Transverse colon (tissue), 4 donors: ENCODE measurements at regions not wholly inside any gene's neighbourhood (a gene's known extent, or its start where the extent isn't known, plus 50 kb on each side); places are given as distances from the start of the nearest gene placed in this dataset.

Source experiments
- EP300 ChIP-seq: sonication (generic); formaldehyde crosslinking; IDR thresholded peaks from one replicate; pipeline ENCODE4 v1.6.1; 2017; ENCODE audit warnings: antibody characterized with exemption, low read depth
- POLR2A ChIP-seq: fragments of 450-650 bp; IDR thresholded peaks from one replicate; pipeline ENCODE4 v1.6.1; 2016; ENCODE audit warnings: antibody characterized with exemption, mild to moderate bottlenecking, moderate library complexity
- POLR2AphosphoS5 ChIP-seq, 3 donors: sonication (generic); formaldehyde crosslinking; IDR thresholded peaks; one replicate each; pipeline ENCODE4 v1.6.1; 2016; ENCODE audit warnings: antibody characterized with exemption in 3 of 3
- TF ChIP-seq, protein P1 (sequence below), 5 experiments: fragments of 200-600 bp in 3 of 5; fragments of 450-650 bp in 2 of 5; sonication (generic) in 3 of 5; IDR thresholded peaks; 1 replicate in 2 of 5; 2 replicates in 3 of 5; pipeline ENCODE4 v1.5.1; 2016 to 2017; ENCODE audit warnings: antibody characterized with exemption in 5 of 5, inconsistent platforms in 3 of 5, mild to moderate bottlenecking in 2 of 5, moderate library complexity in 1 of 5

DNA sequence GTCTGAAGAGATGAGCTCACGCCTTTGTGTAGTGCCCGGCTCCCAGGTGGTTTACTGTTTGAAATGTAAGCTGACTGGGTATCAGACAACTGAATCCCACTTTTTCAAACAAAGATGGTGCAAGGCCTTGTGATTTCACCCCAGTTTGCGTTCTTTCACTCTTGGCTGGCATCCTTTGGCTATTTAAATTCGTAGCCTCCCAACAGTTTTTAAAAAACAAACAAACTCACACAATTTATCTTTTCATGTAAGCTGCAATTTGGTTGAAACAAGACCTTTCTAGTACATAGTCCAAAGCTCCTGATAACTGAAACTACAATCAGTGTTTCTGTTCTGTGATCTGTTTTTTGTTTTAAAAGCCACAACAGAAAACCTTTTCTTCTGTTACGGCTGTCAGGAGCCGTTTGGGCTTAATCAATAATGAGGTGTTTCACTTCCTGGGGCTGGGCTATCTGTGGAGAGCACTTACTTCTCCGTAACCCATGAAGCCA, 65.1 kb upstream of the NPAS1 start:
- TF ChIP-seq, protein P1, sequence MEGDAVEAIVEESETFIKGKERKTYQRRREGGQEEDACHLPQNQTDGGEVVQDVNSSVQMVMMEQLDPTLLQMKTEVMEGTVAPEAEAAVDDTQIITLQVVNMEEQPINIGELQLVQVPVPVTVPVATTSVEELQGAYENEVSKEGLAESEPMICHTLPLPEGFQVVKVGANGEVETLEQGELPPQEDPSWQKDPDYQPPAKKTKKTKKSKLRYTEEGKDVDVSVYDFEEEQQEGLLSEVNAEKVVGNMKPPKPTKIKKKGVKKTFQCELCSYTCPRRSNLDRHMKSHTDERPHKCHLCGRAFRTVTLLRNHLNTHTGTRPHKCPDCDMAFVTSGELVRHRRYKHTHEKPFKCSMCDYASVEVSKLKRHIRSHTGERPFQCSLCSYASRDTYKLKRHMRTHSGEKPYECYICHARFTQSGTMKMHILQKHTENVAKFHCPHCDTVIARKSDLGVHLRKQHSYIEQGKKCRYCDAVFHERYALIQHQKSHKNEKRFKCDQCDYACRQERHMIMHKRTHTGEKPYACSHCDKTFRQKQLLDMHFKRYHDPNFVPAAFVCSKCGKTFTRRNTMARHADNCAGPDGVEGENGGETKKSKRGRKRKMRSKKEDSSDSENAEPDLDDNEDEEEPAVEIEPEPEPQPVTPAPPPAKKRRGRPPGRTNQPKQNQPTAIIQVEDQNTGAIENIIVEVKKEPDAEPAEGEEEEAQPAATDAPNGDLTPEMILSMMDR (IDR thresholded peaks at IDR 0.05): no peak
- no peak for TF ChIP-seq EP300
- no peak for TF ChIP-seq POLR2A
- no peak for TF ChIP-seq POLR2AphosphoS5 (IDR thresholded peaks at IDR 0.05)
